GM19463 (cell line): ENCODE measurements at regions not wholly inside any gene's neighbourhood (a gene's known extent, or its start where the extent isn't known, plus 50 kb on each side); places are given as distances from the start of the nearest gene placed in this dataset.

Experiments
- ATAC-seq: cut with Tn5 transposase; IDR thresholded peaks from one replicate; pipeline ENCODE4 v1.9.1; 2021; ENCODE audit warnings: mild to moderate bottlenecking, moderate library complexity; ENCODE audit not compliant: unreplicated experiment

GRCh38 chr11:128116447-128116846, 470.9 kb downstream of the ETS1 start:
- no peak for ATAC-seq

- no peak for ATAC-seq
These were observed 481.4 kb downstream of the ETS1 start for GRCh38 chr11:128105950-128106349.

- ATAC-seq: no peak
These were observed 481.8 kb downstream of the ETS1 start for GRCh38 chr11:128105511-128105910.

GRCh38 chr11:128103278-128103873, 484.0 kb downstream of the ETS1 start:
- ATAC-seq: no peak

- ATAC-seq: no peak
These were observed 488.6 kb downstream of the ETS1 start for GRCh38 chr11:128098781-128099180.

- ATAC-seq: no peak
These were observed 491.8 kb downstream of the ETS1 start for GRCh38 chr11:128095466-128095981.

GRCh38 chr11:128093689-128094088, 493.7 kb downstream of the ETS1 start:
- ATAC-seq: no peak

- no peak for ATAC-seq
These were observed 497.4 kb downstream of the ETS1 start for GRCh38 chr11:128089962-128090361.

- no peak for ATAC-seq
These were observed 500.6 kb downstream of the ETS1 start for GRCh38 chr11:128086794-128087193.

GRCh38 chr11:128085276-128085675, 502.1 kb downstream of the ETS1 start:
- ATAC-seq: no peak

- ATAC-seq: no peak
These were observed 504.8 kb downstream of the ETS1 start for GRCh38 chr11:128082574-128082973.

GRCh38 chr11:128069665-128070064, 517.7 kb downstream of the ETS1 start:
- no peak for ATAC-seq

- ATAC-seq: no peak
These were observed 519.6 kb downstream of the ETS1 start for GRCh38 chr11:128067780-128068179.

GRCh38 chr11:128066399-128066798, 521.0 kb downstream of the ETS1 start:
- no peak for ATAC-seq

GRCh38 chr11:128061281-128061871, 526.0 kb downstream of the ETS1 start:
- ATAC-seq: no peak

- ATAC-seq: no peak
These were observed 528.7 kb downstream of the ETS1 start for GRCh38 chr11:128058580-128059208.

- ATAC-seq: no peak
These were observed 529.5 kb downstream of the ETS1 start for GRCh38 chr11:128057786-128058395.

GRCh38 chr11:128055576-128056217, 531.7 kb downstream of the ETS1 start:
- no peak for ATAC-seq

- ATAC-seq: peak; percentile 62
These were observed 533.1 kb downstream of the ETS1 start for GRCh38 chr11:128053981-128054931.
